ENCODE measurements at regions not wholly inside any gene's neighbourhood (a gene's known extent, or its start where the extent isn't known, plus 50 kb on each side); places are given as distances from the start of the nearest gene placed in this dataset.

GRCh38 chr6:119517428-119517827 is 167.9 kb upstream of the MAN1A1 start (continued):
- TF ChIP-seq HBP1 (CRISPR knock-in tag; IDR thresholded peaks at IDR 0.05; ENCODE audit: low read depth) (no peak), MIER3 (CRISPR knock-in tag; IDR thresholded peaks at IDR 0.05; ENCODE audit: borderline replicate concordance) (no peak), ZBTB7A (CRISPR knock-in tag; IDR thresholded peaks at IDR 0.05) (no peak), ZNF253 (CRISPR knock-in tag; IDR thresholded peaks at IDR 0.05; ENCODE audit: borderline replicate concordance) (no peak), ZNF20 (CRISPR knock-in tag; IDR thresholded peaks at IDR 0.05) (no peak), SKI (IDR thresholded peaks at IDR 0.05; ENCODE audit: partially characterized antibody) (no peak)

GRCh38 chr6:119514345-119514744 is 164.8 kb upstream of the MAN1A1 start:
- Histone ChIP-seq H2AFZ (ENCODE audit: low read length) (no peak overlapping the region), H3K9me3 (ENCODE audit: low read length) (no peaks in the 10 kb centered on the region), H3K9ac (ENCODE audit: insufficient read depth, low read depth, low read length) (no peak overlapping the region), H3K79me2 (ENCODE audit: insufficient read depth, low read length) (no peaks in the 10 kb centered on the region), H3K36me3 (replicated peaks in 1 of 2; ENCODE audit: control insufficient read depth in 1 of 2, insufficient read depth in 2 of 2, low read length in 2 of 2) (no peaks in the 10 kb centered on the region), H3K4me2 (ENCODE audit: low read depth, low read length) (no peak overlapping the region), H3K27me3 (ENCODE audit: control insufficient read depth in 1 of 2, insufficient read depth in 2 of 2, low read length in 2 of 2) (no peaks in the 10 kb centered on the region; a peak in 2 of 5 replicates), H3K27ac (ENCODE audit: extremely low read length, insufficient read depth, low read length) (no peak overlapping the region), H4K20me1 (ENCODE audit: insufficient read depth, low read length) (no peaks in the 10 kb centered on the region), H3K4me1 (ENCODE audit: insufficient read depth, low read length) (no peaks in the 10 kb centered on the region), H3K4me3 (replicated peaks in 1 of 3; ENCODE audit: insufficient read depth in 1 of 3, low read depth in 2 of 3, low read length in 3 of 3) (no peak overlapping the region)
- ChIA-PET POLR2A (no interaction called here), CTCF (ENCODE audit: low intra/inter-chr PET ratio, low total read pairs) (no interaction called here)
- ATAC-seq (no peak), FAIRE-seq (no peak), DNase-seq (ENCODE audit: low spot score) (no peak)
- in situ Hi-C loops (cut with HindIII; ENCODE audit: extremely low pct_ligation_motif_present, low pct_unique_long_range_greater_than_20kb): no loop called here
- WGBS (ENCODE audit: low lambda C conversion rate): 0% methylated on average over 2 of the region's 2 CpGs
- TF ChIP-seq ZNF383 (CRISPR knock-in tag; IDR thresholded peaks at IDR 0.05; ENCODE audit: borderline replicate concordance) (no peak), MEIS1 (CRISPR knock-in tag; IDR thresholded peaks at IDR 0.05; ENCODE audit: borderline replicate concordance) (no peak), HES4 (CRISPR knock-in tag; IDR thresholded peaks at IDR 0.05; ENCODE audit: borderline replicate concordance) (no peak), BCL3 (CRISPR knock-in tag; IDR thresholded peaks at IDR 0.05) (no peak), SALL2 (CRISPR knock-in tag; IDR thresholded peaks at IDR 0.05) (no peak), ZBTB20 (CRISPR knock-in tag; IDR thresholded peaks at IDR 0.05; ENCODE audit: borderline replicate concordance, low read depth) (no peak), NFYB (CRISPR knock-in tag; IDR thresholded peaks at IDR 0.05) (no peak), HNRNPLL (IDR thresholded peaks at IDR 0.05; ENCODE audit: low read depth, low read length, poor library complexity, severe bottlenecking) (no peak), HIC2 (CRISPR knock-in tag; IDR thresholded peaks at IDR 0.05; ENCODE audit: low read depth) (no peak)
- TF ChIP-seq, protein P1, sequence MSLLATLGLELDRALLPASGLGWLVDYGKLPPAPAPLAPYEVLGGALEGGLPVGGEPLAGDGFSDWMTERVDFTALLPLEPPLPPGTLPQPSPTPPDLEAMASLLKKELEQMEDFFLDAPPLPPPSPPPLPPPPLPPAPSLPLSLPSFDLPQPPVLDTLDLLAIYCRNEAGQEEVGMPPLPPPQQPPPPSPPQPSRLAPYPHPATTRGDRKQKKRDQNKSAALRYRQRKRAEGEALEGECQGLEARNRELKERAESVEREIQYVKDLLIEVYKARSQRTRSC (CRISPR knock-in tag; IDR thresholded peaks at IDR 0.05; ENCODE audit: low read depth): no peak
- intact Hi-C loops (cut with micrococcal nuclease; ENCODE audit: unreplicated experiment): no loop called here
- no TSS peak for BruUV-seq (replicated peaks)
